ENCODE measurements at regions not wholly inside any gene's neighbourhood (a gene's known extent, or its start where the extent isn't known, plus 50 kb on each side); places are given as distances from the start of the nearest gene placed in this dataset.

GRCh38 chr13:53623146-53623545 lies 594.5 kb downstream of the OLFM4 start:
- no peak overlapping the region for H3K27ac ChIP-seq
- TF ChIP-seq CTCF (conservative IDR thresholded peaks at IDR 0.05) = no peak
- no peak for TF ChIP-seq ZFX (IDR thresholded peaks at IDR 0.05)

- TF ChIP-seq ZFX (IDR thresholded peaks at IDR 0.05) (no peak), CTCF (conservative IDR thresholded peaks at IDR 0.05) (no peak)
- no peak overlapping the region for H3K27ac ChIP-seq
These were observed 602.9 kb downstream of the OLFM4 start for GRCh38 chr13:53631511-53631910.

GRCh38 chr13:53638040-53638439 lies 609.4 kb downstream of the OLFM4 start:
- H3K27ac ChIP-seq = no peak overlapping the region
- no peak for TF ChIP-seq CTCF (conservative IDR thresholded peaks at IDR 0.05)
- no peak for TF ChIP-seq ZFX (IDR thresholded peaks at IDR 0.05)

- H3K27ac ChIP-seq = no peak overlapping the region
- TF ChIP-seq CTCF (conservative IDR thresholded peaks at IDR 0.05) = no peak
- no peak for TF ChIP-seq ZFX (IDR thresholded peaks at IDR 0.05)
These were observed 613.7 kb downstream of the OLFM4 start for GRCh38 chr13:53642306-53642705.

GRCh38 chr13:53648673-53649072 lies 620.1 kb downstream of the OLFM4 start:
- TF ChIP-seq CTCF (conservative IDR thresholded peaks at IDR 0.05) (no peak), ZFX (IDR thresholded peaks at IDR 0.05) (no peak)
- no peak overlapping the region for H3K27ac ChIP-seq

GRCh38 chr13:53672005-53672404 lies 643.4 kb downstream of the OLFM4 start:
- H3K27ac ChIP-seq = no peak overlapping the region
- TF ChIP-seq CTCF (conservative IDR thresholded peaks at IDR 0.05) (no peak), ZFX (IDR thresholded peaks at IDR 0.05) (no peak)

GRCh38 chr13:53683146-53683545 lies 654.5 kb downstream of the OLFM4 start:
- TF ChIP-seq ZFX (IDR thresholded peaks at IDR 0.05) (no peak), CTCF (conservative IDR thresholded peaks at IDR 0.05) (no peak)
- H3K27ac ChIP-seq = no peak overlapping the region
